HCT116 (cell line): ENCODE measurements at regions not wholly inside any gene's neighbourhood (a gene's known extent, or its start where the extent isn't known, plus 50 kb on each side); places are given as distances from the start of the nearest gene placed in this dataset.

Experiments
- ATAC-seq: fragments of 200-7000 bp; cut with Tn5 transposase; 2 replicates; pipeline ENCODE4 v1.9.1; 2020; ENCODE audit warnings: mild to moderate bottlenecking, moderate library complexity
- BruUV-seq: library from RNA; stranded (reverse); fragments of 400-500 nt; replicated peaks from 2 replicates; lab custom pipeline; 2021; lab: Mats Ljungman, UMichigan
- CTCF ChIA-PET: fragments of 300-600 bp; sonication (Branson Sonifier 250); formaldehyde crosslinking; loops from one replicate; lab custom pipeline; 2021; ENCODE audit warnings: antibody characterized with exemption; lab: Charles Lee
- POLR2A ChIA-PET: fragments of 300-600, 350-600 bp; sonication (Branson Sonifier 250); formaldehyde crosslinking; loops from one replicate; lab custom pipeline; 2021; ENCODE audit warnings: antibody characterized with exemption; lab: Charles Lee
- RAD21 ChIA-PET, 2 experiments: fragments of 300-600 bp; sonication (Branson Sonifier 250); formaldehyde crosslinking; loops; one replicate each; lab custom pipeline; 2023; ENCODE audit warnings: low total read pairs in 2 of 2; ENCODE audit not compliant: uncharacterized antibody in 2 of 2, unreplicated experiment in 2 of 2, low non-redundant PET in 1 of 2; lab: Charles Lee
- DNase-seq: peaks from one replicate; pipeline ENCODE4 v3.0.0-alpha.2; 2010; ENCODE audit warnings: low read depth, low spot score
- H2AFZ ChIP-seq: fragments of 200-600 bp; shearing (Covaris generic), sonication (generic); 2 replicates; pipeline ENCODE4 v1.6.1; 2017; ENCODE audit warnings: low read depth, mixed run types, mixed read lengths, antibody characterized with exemption, low read length; ENCODE audit not compliant: poor library complexity, severe bottlenecking
- H3K27ac ChIP-seq: 2 replicates; pipeline ENCODE4 v1.5.1; 2012; ENCODE audit warnings: low read depth, low read length
- H3K27me3 ChIP-seq: fragments of 200-600 bp; sonication (generic); 2 replicates; pipeline ENCODE4 v1.6.1; 2016; ENCODE audit warnings: mixed run types, low read length, mixed read lengths; ENCODE audit not compliant: insufficient read depth
- H3K36me3 ChIP-seq, 2 experiments: fragments of 200-500 bp in 1 of 2; fragments of 200-600 bp in 1 of 2; sonication (Bioruptor generic) in 1 of 2; sonication (generic) in 1 of 2; 2 replicates each; pipeline versions ENCODE4 v1.5.1 to v1.6.1; 2014 to 2016; ENCODE audit warnings: low read length in 2 of 2, inconsistent platforms in 1 of 2, mixed read lengths in 1 of 2, mixed run types in 1 of 2; ENCODE audit not compliant: insufficient read depth in 2 of 2, control insufficient read depth in 1 of 2
- H3K4me1 ChIP-seq, 2 experiments: fragments of 200-600 bp in 1 of 2; sonication (generic) in 1 of 2; 2 replicates each; pipeline versions ENCODE4 v1.5.1 to v1.6.1; 2012 to 2017; ENCODE audit warnings: low read length in 2 of 2, inconsistent platforms in 1 of 2, mild to moderate bottlenecking in 1 of 2, mixed read lengths in 1 of 2, mixed run types in 1 of 2, moderate library complexity in 1 of 2; ENCODE audit not compliant: insufficient read depth in 2 of 2, control insufficient read depth in 1 of 2
- H3K4me2 ChIP-seq: fragments of 200-600 bp; sonication (generic); 2 replicates; pipeline ENCODE4 v1.6.1; 2017; ENCODE audit warnings: mixed run types, low read length, mixed read lengths
- H3K4me3 ChIP-seq, 2 experiments: fragments of 200-600 bp in 1 of 2; sonication (generic) in 1 of 2; replicated peaks in 1 of 2; 2 replicates each; pipeline ENCODE4 v1.5.1; 2011 to 2016; ENCODE audit warnings: low read length in 2 of 2, control low read depth in 1 of 2, low read depth in 1 of 2, mild to moderate bottlenecking in 1 of 2, mixed read lengths in 1 of 2, mixed run types in 1 of 2
- H3K79me2 ChIP-seq: fragments of 200-600 bp; sonication (generic); 2 replicates; pipeline ENCODE4 v1.6.1; 2017; ENCODE audit warnings: mild to moderate bottlenecking, mixed run types, low read length, moderate library complexity, mixed read lengths; ENCODE audit not compliant: insufficient read depth
- H3K9ac ChIP-seq: fragments of 200-600 bp; sonication (generic); 2 replicates; pipeline ENCODE4 v1.6.1; 2016; ENCODE audit warnings: low read length, mixed read lengths
- H3K9me2 ChIP-seq: fragments of 200-600 bp; sonication (generic), shearing (Covaris generic); 2 replicates; pipeline ENCODE4 v1.6.1; 2017; ENCODE audit warnings: mixed run types, mild to moderate bottlenecking, moderate library complexity; ENCODE audit not compliant: insufficient read depth
- H3K9me3 ChIP-seq, 2 experiments: fragments of 200-500 bp in 1 of 2; fragments of 200-600 bp in 1 of 2; sonication (Bioruptor generic) in 1 of 2; sonication (generic) in 1 of 2; 2 replicates each; pipeline ENCODE4 v1.6.1; 2014 to 2017; ENCODE audit warnings: low read length in 2 of 2, mixed read lengths in 2 of 2, inconsistent platforms in 1 of 2, low read depth in 1 of 2, mild to moderate bottlenecking in 1 of 2, mixed run types in 1 of 2, moderate library complexity in 1 of 2; ENCODE audit not compliant: control insufficient read depth in 1 of 2, insufficient read depth in 1 of 2
- H4K20me1 ChIP-seq: fragments of 200-600 bp; sonication (generic), shearing (Covaris generic); 2 replicates; pipeline ENCODE4 v1.6.1; 2017; ENCODE audit warnings: mixed run types, mild to moderate bottlenecking, moderate library complexity; ENCODE audit not compliant: insufficient read depth
- ATF3 ChIP-seq: IDR thresholded peaks from 2 replicates; pipeline ENCODE4 v1.6.1; 2012
- CBX3 ChIP-seq: IDR thresholded peaks from 2 replicates; pipeline ENCODE4 v1.6.1; 2012; ENCODE audit warnings: low read depth
- CEBPB ChIP-seq: IDR thresholded peaks from 2 replicates; pipeline ENCODE4 v1.6.1; 2012; ENCODE audit warnings: low read depth
- CTCF ChIP-seq, 3 experiments: fragments of 200-600 bp in 1 of 3; sonication (generic) in 1 of 3; IDR thresholded peaks in 2 of 3; conservative IDR thresholded peaks in 1 of 3; 2 replicates each; pipeline ENCODE4 v1.5.1; 2012 to 2017; ENCODE audit warnings: low read depth in 2 of 3, low read length in 2 of 3, antibody characterized with exemption in 1 of 3, borderline replicate concordance in 1 of 3, control low read depth in 1 of 3, mild to moderate bottlenecking in 1 of 3, mixed read lengths in 1 of 3, mixed run types in 1 of 3, moderate library complexity in 1 of 3; ENCODE audit not compliant: insufficient read depth in 1 of 3
- EGR1 ChIP-seq: IDR thresholded peaks from 2 replicates; pipeline ENCODE4 v1.6.1; 2012; ENCODE audit warnings: low read depth
- ELF1 ChIP-seq: IDR thresholded peaks from 2 replicates; pipeline ENCODE4 v1.6.1; 2012; ENCODE audit warnings: low read depth, borderline replicate concordance
- EZH2 ChIP-seq: fragments of 200-600 bp; sonication (generic); IDR thresholded peaks from 2 replicates; pipeline ENCODE4 v1.6.1; 2017; ENCODE audit warnings: antibody characterized with exemption, mixed run types
- EZH2phosphoT487 ChIP-seq: fragments of 200-600 bp; IDR thresholded peaks from 2 replicates; pipeline ENCODE4 v1.6.1; 2018; ENCODE audit warnings: antibody characterized with exemption, borderline replicate concordance
- FOSL1 ChIP-seq: IDR thresholded peaks from 2 replicates; pipeline ENCODE4 v1.6.1; 2012; ENCODE audit warnings: low read depth
- JUND ChIP-seq: IDR thresholded peaks from 2 replicates; pipeline ENCODE4 v1.6.1; 2012
- MAX ChIP-seq: IDR thresholded peaks from 2 replicates; pipeline ENCODE4 v1.6.1; 2012
- POLR2A ChIP-seq: IDR thresholded peaks from 2 replicates; pipeline ENCODE4 v1.7.0; 2011; ENCODE audit warnings: borderline replicate concordance; ENCODE audit not compliant: insufficient read depth, insufficient read length; ENCODE audit errors: extremely low read depth
- POLR2AphosphoS5 ChIP-seq: IDR thresholded peaks from 2 replicates; pipeline ENCODE4 v1.6.1; 2011; ENCODE audit warnings: mild to moderate bottlenecking, low read depth, low read length, moderate library complexity
- RAD21 ChIP-seq: IDR thresholded peaks from 2 replicates; pipeline ENCODE4 v1.6.1; 2012; ENCODE audit warnings: low read depth, mild to moderate bottlenecking
- REST ChIP-seq: IDR thresholded peaks from 2 replicates; pipeline ENCODE4 v1.6.1; 2012; ENCODE audit warnings: low read depth
- SIN3A ChIP-seq: IDR thresholded peaks from 2 replicates; pipeline ENCODE4 v1.6.1; 2012; ENCODE audit warnings: low read depth
- SP1 ChIP-seq: IDR thresholded peaks from 2 replicates; pipeline ENCODE4 v1.6.1; 2012; ENCODE audit warnings: low read depth
- SRF ChIP-seq: IDR thresholded peaks from 2 replicates; pipeline ENCODE4 v1.6.1; 2012; ENCODE audit warnings: low read depth
- TCF7L2 ChIP-seq: IDR thresholded peaks from 2 replicates; pipeline ENCODE4 v1.7.0; 2011; ENCODE audit warnings: borderline replicate concordance, inconsistent platforms; ENCODE audit not compliant: insufficient read depth, insufficient read length; ENCODE audit errors: extremely low read depth
- YY1 ChIP-seq: IDR thresholded peaks from 2 replicates; pipeline ENCODE4 v1.6.1; 2011; ENCODE audit warnings: low read length, low read depth, moderate library complexity, mild to moderate bottlenecking; ENCODE audit not compliant: insufficient replicate concordance; ENCODE audit errors: extremely low read depth
- ZBTB33 ChIP-seq: IDR thresholded peaks from 2 replicates; pipeline ENCODE4 v1.6.1; 2011; ENCODE audit warnings: mild to moderate bottlenecking, low read length, moderate library complexity; ENCODE audit not compliant: insufficient replicate concordance; ENCODE audit errors: extremely low read depth
- ZFX ChIP-seq: fragments of 450-650 bp; IDR thresholded peaks from 2 replicates; pipeline ENCODE4 v1.6.1; 2017
- ZNF274 ChIP-seq: fragments of 200-500 bp; sonication (Bioruptor generic); IDR thresholded peaks from 2 replicates; pipeline ENCODE4 v1.6.1; 2014; ENCODE audit warnings: mild to moderate bottlenecking, low read depth, low read length, inconsistent platforms
- intact Hi-C: fragments of 100-400 bp; cut with micrococcal nuclease; formaldehyde crosslinking; loops from 2 replicates; pipeline ENCODE4 v1.10.0; 2022

GRCh38 chr2:215870088-215870490 lies 143.3 kb downstream of the MREG start:
- Histone ChIP-seq H3K27me3 (no peaks in the 10 kb centered on the region), H3K9me3 (no peaks in the 10 kb centered on the region), H3K9me2 (no peaks in the 10 kb centered on the region), H4K20me1 (no peaks in the 10 kb centered on the region), H3K4me3 (no peak overlapping the region), H3K27ac (no peak overlapping the region), H3K4me1 (no peaks in the 10 kb centered on the region), H3K9ac (no peak overlapping the region), H3K4me2 (no peak overlapping the region), H3K36me3 (no peaks in the 10 kb centered on the region), H3K79me2 (no peaks in the 10 kb centered on the region), H2AFZ (no peak overlapping the region)
- ATAC-seq: no peak
- ChIA-PET POLR2A (no interaction called here), CTCF (no interaction called here), RAD21 (no interaction called here)
- TF ChIP-seq YY1: no peak
- TF ChIP-seq MAX: peak; percentile 80
- no peak for TF ChIP-seq EGR1
- TF ChIP-seq SIN3A: no peak
- no peak for TF ChIP-seq EZH2phosphoT487
- TF ChIP-seq FOSL1: no peak
- TF ChIP-seq SRF: no peak
- TF ChIP-seq SP1: peak; percentile 21; the same call in 1 of the 2 replicates
- TF ChIP-seq POLR2A: no peak
- TF ChIP-seq CBX3: peak; percentile 73
- peak; percentile 35; the same call in 1 of the 2 replicates for TF ChIP-seq ATF3
- no peak for TF ChIP-seq JUND
- no peak for TF ChIP-seq EZH2
- no peak for TF ChIP-seq ZNF274
- peak; percentile 90 for TF ChIP-seq CEBPB
- no peak for TF ChIP-seq ZBTB33
- TF ChIP-seq RAD21: no peak
- TF ChIP-seq CTCF (IDR thresholded peaks at IDR 0.05 in 2 of 3, conservative IDR thresholded peaks at IDR 0.05 in 1 of 3; ENCODE audit: borderline replicate concordance in 1 of 3, insufficient read depth in 1 of 3, low read depth in 2 of 3, low read length in 2 of 3): no peak
- TF ChIP-seq ELF1: peak; percentile 24
- no peak for TF ChIP-seq ZFX
- TF ChIP-seq TCF7L2: no peak
- no peak for TF ChIP-seq POLR2AphosphoS5
- no peak for TF ChIP-seq REST
- no TSS peak for BruUV-seq
- peak; percentile 26 for DNase-seq
- intact Hi-C loops: no loop called here
